CD4-positive, alpha-beta T cell treated with Interleukin-15 for 4 hours (primary cell): ENCODE measurements at regions not wholly inside any gene's neighbourhood (a gene's known extent, or its start where the extent isn't known, plus 50 kb on each side); places are given as distances from the start of the nearest gene placed in this dataset.

ENCODE experiments used
- DNase-seq: peaks from one replicate; pipeline ENCODE4 v3.0.0-alpha.2; 2020; ENCODE audit warnings: low spot score

DNA sequence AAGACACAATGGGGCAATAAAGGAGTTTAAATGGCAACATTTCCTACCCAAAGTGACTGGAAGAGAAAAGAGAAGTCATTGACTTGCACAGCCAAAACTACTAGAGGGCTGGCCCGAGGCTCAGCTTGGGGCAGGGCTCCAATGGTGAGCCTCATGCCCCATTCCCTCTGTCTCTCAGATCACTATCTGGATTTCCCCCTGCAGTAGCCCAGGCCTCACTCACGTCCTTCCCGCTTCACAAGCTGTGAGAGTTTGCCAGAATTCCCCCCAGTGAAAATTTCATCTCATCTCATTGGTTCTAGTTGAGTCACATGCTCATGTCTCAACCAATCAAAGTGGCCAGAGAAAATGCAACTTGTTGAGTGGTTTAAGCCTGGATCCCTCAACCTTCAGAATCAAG lies 181.3 kb downstream of the WDR11 start:
- no peak for DNase-seq

DNA sequence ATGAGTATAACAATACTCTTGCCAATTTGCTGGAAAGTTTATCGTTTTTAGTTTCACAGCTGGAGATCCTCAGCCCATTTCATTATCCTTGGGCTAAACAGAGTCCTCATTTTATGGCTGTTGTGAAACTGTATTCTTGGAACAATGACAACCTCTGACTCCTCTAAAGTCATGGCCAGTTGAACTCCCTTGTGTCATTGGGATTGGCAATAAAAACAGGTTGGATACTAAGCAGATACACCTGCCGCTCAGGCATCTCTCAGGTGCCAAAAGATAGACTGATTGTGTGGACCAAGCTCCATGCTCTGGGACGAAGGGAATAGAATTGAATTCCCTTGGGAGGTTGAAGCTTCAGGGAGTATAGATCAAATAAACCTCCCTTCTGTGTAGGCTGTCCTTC lies 182.2 kb downstream of the WDR11 start:
- DNase-seq: no peak

DNA sequence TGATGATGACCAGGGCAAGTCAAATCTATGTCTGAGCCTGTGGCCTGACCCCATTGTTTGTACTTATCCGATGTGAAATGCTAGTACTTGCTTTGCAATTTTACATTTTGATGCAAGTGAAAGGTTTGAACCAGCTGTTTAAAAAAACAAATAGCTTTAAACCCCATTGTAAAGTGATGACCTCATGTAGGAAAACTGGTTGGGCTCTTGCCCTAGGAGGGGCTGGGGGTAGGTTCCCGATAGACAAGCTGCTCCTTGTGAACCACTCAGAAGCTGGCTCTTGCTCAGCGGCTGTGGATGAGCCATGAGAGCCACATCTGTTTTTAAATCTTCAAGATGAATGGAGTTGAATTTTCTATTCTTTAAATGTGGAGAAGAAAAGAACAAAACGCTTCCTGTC lies 185.3 kb downstream of the WDR11 start:
- no peak for DNase-seq

DNA sequence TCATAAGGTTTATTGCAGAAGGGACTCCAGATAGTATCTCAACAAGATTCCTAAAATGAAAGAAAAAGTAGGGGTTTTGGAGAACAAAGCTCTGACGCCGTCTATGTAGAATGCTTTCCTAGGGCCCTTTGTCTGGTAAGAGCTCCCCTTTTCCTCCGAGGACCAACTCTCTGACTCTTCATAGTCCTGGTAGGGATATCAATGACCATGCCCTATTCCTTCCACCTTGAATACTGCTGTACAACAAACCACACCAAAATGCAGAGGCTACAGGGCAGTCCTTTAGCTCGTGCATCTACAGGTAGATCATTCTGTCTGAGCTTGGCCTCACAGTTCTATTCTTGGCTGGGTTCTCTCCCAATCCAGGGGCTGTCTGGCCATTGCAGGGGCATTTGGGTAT lies 190.3 kb downstream of the WDR11 start:
- DNase-seq: no peak

DNA sequence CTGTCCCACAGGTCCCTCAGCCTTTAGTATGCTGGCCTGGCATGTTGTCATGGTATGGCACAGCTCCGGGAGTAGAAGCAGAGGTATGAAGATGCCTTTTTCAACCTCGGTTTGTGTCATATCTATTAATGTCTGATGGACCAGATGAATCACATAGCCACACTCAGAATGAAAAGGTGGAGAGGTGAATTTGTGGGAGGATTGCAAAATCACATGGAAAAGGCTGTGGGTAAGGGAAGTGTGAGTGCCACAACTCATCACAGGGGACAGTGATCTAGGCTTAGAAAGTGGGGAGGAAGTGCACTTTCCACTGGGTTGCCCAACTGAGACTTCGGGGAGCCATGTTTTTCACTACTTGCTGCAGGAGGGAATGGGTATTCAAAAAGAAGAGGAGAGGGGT lies 190.7 kb downstream of the WDR11 start:
- DNase-seq: no peak

DNA sequence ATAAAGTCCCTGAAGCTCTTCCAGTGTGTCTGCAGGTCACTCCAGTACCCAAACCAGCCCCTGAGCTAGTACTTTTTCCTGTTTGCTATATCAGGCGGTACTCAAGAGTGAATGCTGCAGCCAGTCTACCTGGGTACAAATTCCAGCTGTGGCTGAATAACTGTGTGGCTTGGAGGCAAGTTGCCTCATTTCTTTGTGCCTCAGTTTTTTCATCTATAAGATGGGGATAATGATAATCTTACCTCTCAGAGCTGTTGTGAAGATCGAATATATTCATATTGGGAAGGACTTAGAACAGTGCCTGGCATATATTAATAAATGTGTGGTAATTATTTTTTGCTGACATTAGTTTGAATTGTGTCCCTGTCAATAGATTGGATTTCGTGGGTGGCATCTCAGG lies 191.2 kb downstream of the WDR11 start:
- no peak for DNase-seq

DNA sequence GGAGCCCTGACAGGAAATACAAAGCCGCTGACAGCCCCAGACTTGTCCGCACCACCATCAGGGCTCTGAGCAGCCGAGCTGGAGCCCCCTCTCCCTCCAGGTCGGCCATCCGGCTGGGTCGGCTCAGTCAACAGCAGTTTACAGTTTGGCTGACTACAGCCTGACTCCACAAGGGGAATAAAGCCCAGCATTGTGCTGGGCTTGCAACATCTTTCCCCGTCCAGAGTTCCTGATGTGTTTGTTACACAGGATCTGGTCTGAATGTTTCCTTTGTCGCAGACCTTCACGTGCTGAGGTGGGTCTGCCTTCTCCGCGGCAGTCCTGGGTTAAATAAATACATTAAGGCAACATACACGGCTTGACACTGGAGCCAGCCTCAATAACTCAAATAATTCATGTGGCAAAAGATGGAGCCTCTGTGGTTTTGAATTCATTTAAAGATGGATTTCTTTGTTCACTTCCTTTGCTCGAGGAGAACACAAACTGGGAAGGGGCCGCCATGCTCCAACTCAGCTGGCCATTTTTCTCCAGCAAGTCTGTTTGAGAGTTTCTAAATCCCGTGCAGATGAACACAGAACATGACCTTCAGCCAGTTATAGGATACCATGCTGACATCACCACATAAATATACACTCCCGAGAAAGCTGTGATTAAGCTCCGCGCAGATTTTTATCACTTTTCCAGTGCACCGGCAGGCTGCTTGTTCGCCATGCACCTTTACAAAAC lies 192.1 kb downstream of the WDR11 start:
- DNase-seq: no peak

DNA sequence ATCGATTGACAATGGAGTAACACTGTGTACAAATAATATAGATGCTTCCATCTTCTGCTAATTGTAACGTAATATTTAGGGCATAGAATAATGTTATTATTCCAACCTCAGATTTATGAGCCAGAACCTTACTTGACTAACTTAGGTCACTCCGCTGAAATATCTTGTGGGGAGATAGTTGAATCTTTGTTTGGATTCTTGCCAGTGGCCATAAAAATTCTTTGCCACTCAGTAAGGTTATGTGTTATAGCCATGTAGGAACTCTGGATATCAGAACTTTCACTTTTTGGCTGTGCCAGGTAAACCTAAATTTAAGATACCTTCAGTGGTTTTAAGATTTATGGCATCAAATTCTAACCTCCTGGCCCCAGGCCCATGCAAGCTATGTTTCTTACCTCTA lies 197.6 kb downstream of the WDR11 start:
- no peak for DNase-seq

DNA sequence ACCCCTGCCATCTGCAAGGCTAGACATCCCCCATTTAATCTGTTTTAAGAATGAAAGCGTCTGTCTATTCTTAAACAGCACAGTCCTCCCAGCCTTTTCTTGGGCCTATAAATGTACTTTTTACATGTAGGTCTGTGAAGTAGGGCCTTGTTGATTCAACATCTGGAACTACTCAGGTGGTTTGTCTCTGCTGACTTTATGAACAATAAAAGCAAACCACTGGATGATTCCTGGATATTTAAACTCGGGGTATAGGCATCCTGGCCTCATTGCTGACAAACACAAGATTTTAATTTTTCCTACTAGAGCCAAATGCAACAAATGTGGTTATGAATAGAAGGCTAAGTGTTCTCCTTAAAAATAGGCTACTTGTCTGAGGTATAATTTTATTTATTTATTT lies 198.3 kb downstream of the WDR11 start:
- DNase-seq: no peak

DNA sequence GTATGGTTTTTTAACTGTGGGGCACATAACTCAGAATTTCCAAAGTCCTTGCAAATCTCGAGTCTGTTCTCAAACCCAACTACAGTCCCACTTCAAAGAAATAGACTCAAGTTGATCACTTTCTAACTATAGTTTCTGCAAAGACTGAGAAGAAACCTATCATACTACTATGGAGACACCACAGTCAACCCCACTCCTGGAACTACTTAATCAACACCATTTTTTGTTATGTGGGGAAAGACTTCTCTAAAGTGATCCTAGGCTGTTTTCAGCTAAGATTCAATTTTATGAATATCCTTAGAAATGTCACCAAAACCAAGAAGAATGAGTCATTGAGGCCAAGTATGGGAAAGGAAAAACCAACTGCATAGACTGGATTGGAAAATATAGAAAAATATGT lies 198.8 kb downstream of the WDR11 start:
- no peak for DNase-seq

DNA sequence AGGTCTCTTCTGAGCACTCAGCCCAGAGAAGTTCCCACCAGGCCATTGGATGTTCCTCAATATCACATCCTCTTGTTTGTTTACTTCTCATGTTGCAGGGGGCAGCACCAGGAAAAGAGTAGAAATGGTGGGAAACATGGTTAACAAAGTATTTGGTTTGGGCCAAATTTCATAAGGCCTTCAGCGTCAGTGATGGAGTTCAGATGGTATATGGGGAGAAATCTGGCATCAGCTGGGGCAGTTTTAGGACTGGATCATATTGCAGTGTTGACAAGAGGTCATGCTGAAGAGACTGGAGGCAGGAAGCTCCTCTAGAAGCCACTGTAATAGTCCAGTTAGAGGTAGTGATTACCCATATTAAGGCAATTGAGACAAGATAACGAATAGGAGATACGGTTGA lies 200.0 kb downstream of the WDR11 start:
- no peak for DNase-seq

DNA sequence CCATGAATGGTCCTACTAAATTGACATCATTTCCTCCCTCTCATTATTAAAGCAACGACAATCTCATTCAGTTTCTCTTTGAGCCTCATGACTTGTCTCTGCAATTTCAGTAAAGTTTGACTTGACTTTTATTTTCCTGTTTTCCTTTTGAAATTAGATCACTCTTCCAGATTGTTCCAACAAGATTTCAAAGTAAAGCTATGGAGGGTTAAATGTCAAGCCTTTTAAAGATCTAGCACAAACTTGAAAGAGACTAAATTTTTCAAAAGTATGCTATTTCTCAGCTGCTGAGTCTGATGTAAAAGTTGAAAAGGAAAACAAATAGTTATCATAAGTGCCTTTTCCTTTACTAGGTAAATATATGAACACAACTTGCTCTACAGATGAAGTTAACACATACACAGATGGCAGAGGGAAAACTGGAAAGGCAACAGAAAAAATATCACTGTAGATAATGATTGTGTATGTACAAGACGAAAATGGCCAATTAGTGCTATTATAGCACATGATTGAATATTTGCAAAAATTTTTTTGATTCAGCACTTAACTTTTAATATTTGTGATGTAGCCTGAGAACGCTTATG lies 200.6 kb downstream of the WDR11 start:
- no peak for DNase-seq

DNA sequence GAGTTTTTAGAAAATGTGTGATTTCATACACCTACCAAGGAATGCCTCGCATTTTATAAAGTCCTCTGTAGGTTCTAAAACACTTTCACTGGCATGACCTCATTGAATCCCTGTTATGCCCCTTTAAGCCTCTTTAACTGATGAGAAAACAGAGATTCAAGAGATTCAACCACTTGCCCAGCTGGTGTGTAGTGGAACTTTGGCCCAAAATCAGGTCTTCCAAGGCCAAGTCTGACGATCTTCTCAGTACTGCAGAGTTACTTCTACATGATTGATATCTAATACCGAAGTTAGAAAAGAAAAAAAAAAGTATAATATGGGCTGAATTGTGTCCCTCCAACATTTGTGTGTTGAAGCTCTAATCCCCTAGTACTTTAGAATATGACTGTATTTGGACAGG lies 202.0 kb downstream of the WDR11 start:
- DNase-seq: no peak

DNA sequence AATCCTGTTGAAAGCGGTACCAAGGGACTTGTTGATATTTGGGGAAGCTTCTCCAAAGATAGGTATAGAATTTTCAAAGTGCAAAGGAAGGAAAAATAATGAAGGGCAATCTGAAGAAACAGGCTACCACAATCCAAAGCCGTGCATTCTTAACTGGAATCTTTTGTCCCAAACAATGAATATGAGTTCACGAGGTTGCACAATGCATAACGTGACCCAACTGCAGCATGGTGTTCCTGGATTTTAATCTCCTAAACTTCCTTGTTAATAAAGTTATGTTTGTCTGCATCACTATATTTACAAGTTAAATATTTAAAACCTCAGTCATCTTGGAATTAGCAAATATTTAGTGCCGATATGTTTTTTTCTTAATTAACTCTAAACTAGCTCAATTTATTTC lies 203.7 kb downstream of the WDR11 start:
- DNase-seq: no peak

DNA sequence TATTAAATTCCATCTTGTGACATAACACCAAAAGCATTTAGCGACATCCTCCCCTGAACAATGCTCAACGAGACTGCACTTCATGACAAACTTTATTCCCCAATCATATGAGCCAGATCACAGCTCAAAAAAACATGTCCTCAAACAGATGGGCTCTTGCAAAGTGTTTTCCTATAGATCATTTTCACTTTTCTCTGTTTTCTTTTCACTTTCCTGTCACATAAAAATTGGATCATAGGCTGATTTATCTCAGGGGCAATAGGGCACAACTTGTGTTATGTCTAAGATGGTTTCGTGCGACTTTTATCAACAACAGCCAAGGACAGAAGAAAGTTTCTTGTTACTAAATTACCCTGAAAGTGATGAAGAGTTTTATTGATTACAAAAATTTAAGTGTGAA lies 206.1 kb downstream of the WDR11 start:
- DNase-seq: no peak

DNA sequence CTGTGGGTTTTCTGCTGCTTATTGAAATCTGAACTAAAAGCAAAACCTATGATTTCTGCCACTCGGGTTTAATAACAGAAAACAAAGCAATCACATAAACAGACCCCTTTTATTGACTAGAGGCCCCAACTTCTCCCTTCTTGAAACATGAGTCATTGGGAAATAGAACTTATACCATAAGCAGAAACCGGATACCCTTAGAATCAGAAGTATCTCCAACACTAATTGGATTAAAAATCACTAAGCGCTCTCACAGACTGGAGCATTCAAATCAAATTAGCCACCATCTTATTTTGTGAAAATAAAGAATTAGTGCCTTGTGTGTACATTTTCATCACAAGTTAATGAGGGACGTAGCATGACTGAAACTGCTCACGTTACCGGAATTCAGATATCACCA lies 206.9 kb downstream of the WDR11 start:
- no peak for DNase-seq

DNA sequence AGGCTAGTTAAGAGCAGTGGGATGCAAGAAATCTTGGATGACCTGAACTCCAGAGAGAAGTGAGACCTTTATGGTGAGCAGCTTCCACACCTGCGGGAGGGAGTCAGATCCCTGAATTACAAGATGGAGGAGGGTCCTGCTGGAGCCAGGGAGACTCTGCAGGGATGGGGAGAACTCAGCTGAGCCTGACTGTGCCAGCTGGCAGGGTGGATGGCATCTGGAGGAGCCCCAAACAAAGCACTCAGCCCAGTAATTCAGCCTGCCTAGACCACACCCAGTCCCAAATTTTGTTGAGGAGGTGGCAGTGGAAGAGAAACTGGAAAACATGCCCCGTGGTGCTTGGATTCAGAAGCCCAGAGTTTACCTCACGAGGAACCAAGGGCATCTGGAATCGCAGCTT lies 208.2 kb downstream of the WDR11 start:
- no peak for DNase-seq

DNA sequence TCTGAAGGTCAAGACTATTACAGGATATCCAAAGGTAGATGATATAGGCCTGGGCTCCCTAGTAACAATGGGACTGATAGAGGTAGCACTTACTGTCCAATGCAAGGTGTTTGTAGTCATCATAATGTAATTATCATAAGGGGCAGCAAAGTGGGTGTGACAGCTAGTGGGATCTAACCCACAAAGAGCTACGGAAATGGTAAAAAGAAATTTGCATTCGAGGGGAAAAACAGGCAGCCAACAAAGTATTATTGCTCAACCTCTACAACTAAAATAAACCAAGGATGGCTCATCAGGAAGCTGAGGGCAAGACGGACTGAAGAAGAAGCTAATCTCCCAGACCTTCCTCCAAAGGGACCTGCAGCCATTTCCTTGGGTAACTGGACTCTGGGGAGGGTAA lies 211.0 kb downstream of the WDR11 start:
- no peak for DNase-seq

DNA sequence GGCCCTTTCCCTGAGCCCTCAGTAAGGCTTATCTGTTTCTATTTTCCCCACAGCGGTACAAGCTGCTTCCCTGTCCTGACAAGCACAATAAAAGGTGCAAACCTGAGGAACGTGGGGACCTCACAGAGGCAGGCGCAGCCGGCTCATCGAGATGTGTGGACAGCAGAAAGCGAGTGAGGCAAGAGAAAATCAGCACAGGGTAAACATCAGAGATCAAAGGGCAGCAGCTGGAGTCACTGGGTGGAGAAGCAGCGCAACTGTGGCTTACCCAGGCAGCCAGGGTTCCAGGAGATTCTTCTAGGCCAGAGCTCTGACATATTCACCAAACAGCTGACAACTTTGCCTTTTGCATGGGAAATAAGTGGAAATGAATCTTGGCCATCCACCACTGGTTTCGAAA lies 212.6 kb downstream of the WDR11 start:
- DNase-seq: no peak

DNA sequence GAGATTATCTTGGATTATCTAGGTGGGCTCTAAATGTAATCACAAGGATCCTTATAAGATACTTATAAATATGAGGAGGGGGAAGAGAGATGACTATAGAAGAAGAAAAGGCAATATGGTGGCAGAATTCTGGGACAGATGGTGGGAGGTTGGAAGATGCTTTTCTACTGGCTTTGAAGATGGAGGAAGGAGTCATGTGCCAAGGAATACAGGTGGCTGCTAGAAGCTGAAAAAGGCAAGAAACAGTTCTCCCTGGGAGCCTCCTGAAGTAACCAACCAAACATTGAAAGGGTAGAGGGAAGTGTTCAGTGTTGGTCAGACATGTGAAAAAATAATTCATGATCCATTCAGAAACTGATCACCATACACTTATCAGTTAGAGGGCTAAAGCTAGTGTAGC lies 213.3 kb downstream of the WDR11 start:
- DNase-seq: no peak

DNA sequence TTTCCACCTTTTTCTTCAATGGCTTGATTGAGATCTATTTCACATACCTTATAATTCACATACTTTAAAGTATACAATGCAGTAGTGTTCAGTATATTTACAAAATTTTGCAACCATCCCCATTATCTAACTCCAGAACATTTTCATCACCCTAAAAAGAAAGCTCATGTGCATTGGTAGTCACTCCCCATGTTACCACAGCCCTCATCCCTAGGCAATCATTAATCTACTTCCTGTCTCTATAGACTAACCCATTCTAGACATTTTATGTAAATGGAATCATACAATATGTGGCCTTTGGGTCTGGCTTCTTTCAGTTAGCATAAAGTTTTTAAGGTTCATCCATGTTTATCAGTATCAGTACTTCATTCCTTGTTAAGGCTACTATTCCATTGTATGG lies 214.2 kb downstream of the WDR11 start:
- DNase-seq: no peak

DNA sequence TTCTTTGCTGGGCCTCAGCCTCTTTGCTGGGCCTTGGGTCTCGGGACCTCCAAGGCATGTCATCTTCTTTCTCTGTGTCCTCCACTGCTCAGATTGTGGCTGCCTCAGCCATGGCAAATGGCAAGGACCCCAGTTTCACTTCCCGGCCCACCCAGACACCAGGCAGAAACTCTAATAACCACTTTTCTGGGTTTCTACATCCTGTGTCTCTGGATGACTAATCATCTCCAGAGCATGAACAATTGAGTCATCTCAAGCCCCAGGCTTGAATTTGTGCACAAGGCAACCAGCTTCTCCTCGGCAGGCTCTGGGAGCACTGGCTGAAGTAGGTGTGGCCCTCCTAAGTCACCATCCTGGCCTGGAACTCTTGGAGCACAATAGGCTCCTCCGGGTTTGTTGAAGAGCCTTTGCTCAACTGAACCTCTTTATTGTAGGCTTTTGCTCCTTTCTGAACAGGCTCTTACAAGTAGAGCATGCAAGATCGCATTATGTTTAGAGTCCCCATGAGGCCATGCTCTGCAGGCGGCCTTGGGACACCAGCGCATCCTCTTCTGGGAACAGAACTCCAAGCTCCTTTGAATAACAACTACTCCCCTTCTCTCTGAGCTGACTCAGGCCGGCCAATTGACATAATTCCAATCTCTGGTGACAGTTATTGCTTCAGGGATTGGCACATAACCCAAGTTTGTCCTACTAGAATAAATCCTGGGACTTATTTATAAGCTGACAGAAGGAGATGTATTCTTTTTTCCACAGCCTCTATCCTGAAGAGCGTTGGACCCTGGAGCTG lies 218.1 kb downstream of the WDR11 start:
- no peak for DNase-seq

DNA sequence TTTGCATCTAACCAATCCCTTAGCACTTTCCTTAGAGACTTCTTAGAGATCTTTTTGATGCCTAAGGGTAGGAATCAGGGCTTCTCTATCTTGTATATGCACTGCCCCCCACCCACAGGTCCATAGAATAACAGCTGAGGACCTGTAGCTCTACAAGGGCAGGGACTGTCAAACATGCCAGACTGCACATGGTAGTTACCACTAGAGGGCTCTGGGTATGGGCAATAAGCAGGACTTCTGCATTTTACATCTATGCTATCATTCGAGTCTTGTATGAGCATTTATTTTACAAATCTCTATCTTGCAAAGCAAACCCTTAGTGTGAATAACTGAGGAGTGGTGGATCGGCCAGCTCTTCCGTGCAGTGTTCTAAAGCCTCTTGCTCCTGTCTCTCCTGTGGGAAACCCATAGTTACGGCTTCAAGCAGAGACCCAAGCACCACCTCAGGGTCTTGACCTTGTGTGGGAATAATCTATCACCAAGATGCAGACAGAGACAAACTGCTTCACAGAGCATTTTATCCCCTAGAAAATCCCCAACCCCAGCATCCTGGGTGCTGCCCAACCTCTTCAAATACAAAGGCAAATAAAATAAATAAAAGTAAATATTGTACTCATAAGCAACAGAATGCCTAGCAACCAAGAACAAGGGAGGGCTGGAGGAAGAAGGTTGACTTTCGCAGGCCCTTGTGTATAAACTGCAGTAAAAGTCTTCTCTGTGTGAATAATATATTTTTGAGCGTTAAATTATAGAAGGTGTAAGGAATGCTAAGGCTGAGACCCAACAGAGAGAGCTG lies 219.3 kb downstream of the WDR11 start:
- no peak for DNase-seq
